ENCODE measurements at regions not wholly inside any gene's neighbourhood (a gene's known extent, or its start where the extent isn't known, plus 50 kb on each side); places are given as distances from the start of the nearest gene placed in this dataset.

- Histone ChIP-seq H3F3A (ENCODE audit: insufficient read depth, low read length, poor library complexity, severe bottlenecking) (no peaks in the 10 kb centered on the region), H3K9me2 (ENCODE audit: insufficient read depth, low read length) (no peaks in the 10 kb centered on the region), H3K79me2 (replicated peaks; ENCODE audit: insufficient read depth, low read length) (no peaks in the 10 kb centered on the region), H3K27ac (ENCODE audit: low read length) (no peak overlapping the region), H2AFZ (ENCODE audit: low read depth, low read length) (no peak overlapping the region), H3K27me3 (ENCODE audit: insufficient read depth, low read depth, low read length) (no peaks in the 10 kb centered on the region), H3K4me2 (ENCODE audit: low read length) (no peak overlapping the region), H4K20me1 (ENCODE audit: insufficient read depth) (no peaks in the 10 kb centered on the region), H3K9me3 (ENCODE audit: low read length) (no peaks in the 10 kb centered on the region), H3K9ac (ENCODE audit: low read length) (no peak overlapping the region), H3K4me3 (ENCODE audit: low read length) (no peak overlapping the region), H3K36me3 (ENCODE audit: insufficient read depth, low read length) (no peaks in the 10 kb centered on the region)
- TF ChIP-seq MXI1 (conservative IDR thresholded peaks at IDR 0.05; ENCODE audit: poor library complexity, severe bottlenecking) (no peak), TAF1 (IDR thresholded peaks at IDR 0.05; ENCODE audit: low read depth) (no peak), SMC3 (conservative IDR thresholded peaks at IDR 0.05; ENCODE audit: poor library complexity) (no peak), RAD21 (conservative IDR thresholded peaks at IDR 0.05) (no peak), CTCF (IDR thresholded peaks at IDR 0.05; ENCODE audit: poor library complexity, severe bottlenecking) (no peak), EZH2 (IDR thresholded peaks at IDR 0.05; ENCODE audit: borderline replicate concordance, insufficient read depth, low read length, poor library complexity, severe bottlenecking) (no peak), EP300 (conservative IDR thresholded peaks at IDR 0.05; ENCODE audit: poor library complexity, severe bottlenecking) (no peak), POLR2AphosphoS5 (IDR thresholded peaks at IDR 0.05) (no peak)
- TF ChIP-seq, protein P1, sequence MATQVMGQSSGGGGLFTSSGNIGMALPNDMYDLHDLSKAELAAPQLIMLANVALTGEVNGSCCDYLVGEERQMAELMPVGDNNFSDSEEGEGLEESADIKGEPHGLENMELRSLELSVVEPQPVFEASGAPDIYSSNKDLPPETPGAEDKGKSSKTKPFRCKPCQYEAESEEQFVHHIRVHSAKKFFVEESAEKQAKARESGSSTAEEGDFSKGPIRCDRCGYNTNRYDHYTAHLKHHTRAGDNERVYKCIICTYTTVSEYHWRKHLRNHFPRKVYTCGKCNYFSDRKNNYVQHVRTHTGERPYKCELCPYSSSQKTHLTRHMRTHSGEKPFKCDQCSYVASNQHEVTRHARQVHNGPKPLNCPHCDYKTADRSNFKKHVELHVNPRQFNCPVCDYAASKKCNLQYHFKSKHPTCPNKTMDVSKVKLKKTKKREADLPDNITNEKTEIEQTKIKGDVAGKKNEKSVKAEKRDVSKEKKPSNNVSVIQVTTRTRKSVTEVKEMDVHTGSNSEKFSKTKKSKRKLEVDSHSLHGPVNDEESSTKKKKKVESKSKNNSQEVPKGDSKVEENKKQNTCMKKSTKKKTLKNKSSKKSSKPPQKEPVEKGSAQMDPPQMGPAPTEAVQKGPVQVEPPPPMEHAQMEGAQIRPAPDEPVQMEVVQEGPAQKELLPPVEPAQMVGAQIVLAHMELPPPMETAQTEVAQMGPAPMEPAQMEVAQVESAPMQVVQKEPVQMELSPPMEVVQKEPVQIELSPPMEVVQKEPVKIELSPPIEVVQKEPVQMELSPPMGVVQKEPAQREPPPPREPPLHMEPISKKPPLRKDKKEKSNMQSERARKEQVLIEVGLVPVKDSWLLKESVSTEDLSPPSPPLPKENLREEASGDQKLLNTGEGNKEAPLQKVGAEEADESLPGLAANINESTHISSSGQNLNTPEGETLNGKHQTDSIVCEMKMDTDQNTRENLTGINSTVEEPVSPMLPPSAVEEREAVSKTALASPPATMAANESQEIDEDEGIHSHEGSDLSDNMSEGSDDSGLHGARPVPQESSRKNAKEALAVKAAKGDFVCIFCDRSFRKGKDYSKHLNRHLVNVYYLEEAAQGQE (IDR thresholded peaks at IDR 0.05; ENCODE audit: borderline replicate concordance) = no peak
These were observed 60.0 kb upstream of the TAF11L2 start for GRCh38 chr5:17438027-17438426.

DNA sequence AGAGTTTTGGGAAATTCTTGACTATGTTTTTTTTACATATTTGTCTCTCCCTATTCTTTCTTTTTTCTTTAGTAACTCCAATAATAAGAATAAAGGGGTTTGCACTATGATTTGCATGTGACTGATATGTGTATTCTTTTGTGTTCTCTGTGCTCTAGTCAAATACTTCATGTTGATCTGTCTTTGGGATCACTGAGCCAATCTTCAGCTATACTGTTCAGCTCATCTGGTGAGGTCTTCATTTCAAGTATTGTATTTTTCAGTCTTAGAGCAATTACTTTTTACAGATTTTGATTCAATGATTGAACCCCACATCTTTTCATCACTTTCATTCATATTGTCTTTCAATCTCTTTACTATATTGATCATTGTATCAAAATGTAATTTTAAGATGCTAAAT lies 58.1 kb upstream of the TAF11L2 start:
- no peaks in the 10 kb centered on the region for H3F3A ChIP-seq (ENCODE audit: insufficient read depth, low read length, poor library complexity, severe bottlenecking)
- no peaks in the 10 kb centered on the region for H4K20me1 ChIP-seq (ENCODE audit: insufficient read depth)

DNA sequence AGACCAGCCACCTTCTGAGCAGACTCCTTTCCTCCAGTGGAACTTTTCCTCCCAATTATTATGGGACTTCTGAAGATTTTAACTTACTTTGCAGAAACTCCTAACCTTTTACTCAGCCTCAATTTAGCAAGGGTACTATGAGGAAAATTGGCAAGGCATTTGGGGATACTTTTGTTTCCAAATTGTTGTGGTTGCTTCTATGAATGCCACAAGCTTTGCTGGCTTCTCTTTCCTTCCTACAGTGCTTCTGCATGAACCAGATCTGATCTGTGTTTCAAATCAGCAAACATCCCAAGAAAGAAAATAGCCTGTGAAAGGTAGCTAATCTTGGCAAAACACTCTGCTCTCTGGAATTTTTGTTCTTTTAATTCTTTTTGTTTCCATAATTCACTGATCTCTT lies 57.3 kb upstream of the TAF11L2 start:
- no peaks in the 10 kb centered on the region for H4K20me1 ChIP-seq (ENCODE audit: insufficient read depth)

More for the DNA sequence above, 58.1 kb upstream of the TAF11L2 start:
- H2AFZ ChIP-seq (ENCODE audit: low read depth, low read length) = no peak overlapping the region
- no peaks in the 10 kb centered on the region for H3K79me2 ChIP-seq (replicated peaks; ENCODE audit: insufficient read depth, low read length)
- no peak overlapping the region for H3K9ac ChIP-seq (ENCODE audit: low read length)
- no peaks in the 10 kb centered on the region for H3K9me3 ChIP-seq (ENCODE audit: low read length)
- no peak overlapping the region for H3K4me3 ChIP-seq (ENCODE audit: low read length)
- no peaks in the 10 kb centered on the region for H3K36me3 ChIP-seq (ENCODE audit: insufficient read depth, low read length)
- no peaks in the 10 kb centered on the region for H3K9me2 ChIP-seq (ENCODE audit: insufficient read depth, low read length)
- H3K27me3 ChIP-seq (ENCODE audit: insufficient read depth, low read depth, low read length) = no peaks in the 10 kb centered on the region
- H3K27ac ChIP-seq (ENCODE audit: low read length) = no peak overlapping the region
- TF ChIP-seq RAD21 (conservative IDR thresholded peaks at IDR 0.05) (no peak), TAF1 (IDR thresholded peaks at IDR 0.05; ENCODE audit: low read depth) (no peak), EZH2 (IDR thresholded peaks at IDR 0.05; ENCODE audit: borderline replicate concordance, insufficient read depth, low read length, poor library complexity, severe bottlenecking) (no peak)
- H3K4me2 ChIP-seq (ENCODE audit: low read length) = no peak overlapping the region

More for the DNA sequence above, 57.3 kb upstream of the TAF11L2 start:
- no peak overlapping the region for H2AFZ ChIP-seq (ENCODE audit: low read depth, low read length)
- no peaks in the 10 kb centered on the region for H3K36me3 ChIP-seq (ENCODE audit: insufficient read depth, low read length)
- TF ChIP-seq MXI1 (conservative IDR thresholded peaks at IDR 0.05; ENCODE audit: poor library complexity, severe bottlenecking) (no peak), SMC3 (conservative IDR thresholded peaks at IDR 0.05; ENCODE audit: poor library complexity) (no peak), TAF1 (IDR thresholded peaks at IDR 0.05; ENCODE audit: low read depth) (no peak), EP300 (conservative IDR thresholded peaks at IDR 0.05; ENCODE audit: poor library complexity, severe bottlenecking) (no peak), EZH2 (IDR thresholded peaks at IDR 0.05; ENCODE audit: borderline replicate concordance, insufficient read depth, low read length, poor library complexity, severe bottlenecking) (no peak), CTCF (IDR thresholded peaks at IDR 0.05; ENCODE audit: poor library complexity, severe bottlenecking) (no peak), RAD21 (conservative IDR thresholded peaks at IDR 0.05) (no peak), POLR2AphosphoS5 (IDR thresholded peaks at IDR 0.05) (no peak)
- TF ChIP-seq, protein P1 (IDR thresholded peaks at IDR 0.05; ENCODE audit: borderline replicate concordance) = no peak
- H3K27me3 ChIP-seq (ENCODE audit: insufficient read depth, low read depth, low read length) = no peaks in the 10 kb centered on the region
- H3F3A ChIP-seq (ENCODE audit: insufficient read depth, low read length, poor library complexity, severe bottlenecking) = no peaks in the 10 kb centered on the region
- H3K4me3 ChIP-seq (ENCODE audit: low read length) = no peak overlapping the region
- no peak overlapping the region for H3K27ac ChIP-seq (ENCODE audit: low read length)
- H3K79me2 ChIP-seq (replicated peaks; ENCODE audit: insufficient read depth, low read length) = no peaks in the 10 kb centered on the region
- H3K9me3 ChIP-seq (ENCODE audit: low read length) = no peaks in the 10 kb centered on the region
- H3K9me2 ChIP-seq (ENCODE audit: insufficient read depth, low read length) = no peaks in the 10 kb centered on the region
- no peak overlapping the region for H3K4me2 ChIP-seq (ENCODE audit: low read length)
- H3K9ac ChIP-seq (ENCODE audit: low read length) = no peak overlapping the region

All from neural cell (in vitro differentiated cells).